H1 (cell line): ENCODE measurements at regions not wholly inside any gene's neighbourhood (a gene's known extent, or its start where the extent isn't known, plus 50 kb on each side); places are given as distances from the start of the nearest gene placed in this dataset.

Experiments used
- CTCF ChIA-PET: fragments of 300-600 bp; sonication (Branson Sonifier 250); formaldehyde crosslinking; loops from one replicate; lab custom pipeline; 2021; ENCODE audit not compliant: partially characterized antibody; lab: Charles Lee
- POLR2A ChIA-PET: fragments of 300-600 bp; sonication (Branson Sonifier 250); formaldehyde crosslinking; loops from one replicate; lab custom pipeline; 2021; ENCODE audit warnings: inconsistent platforms; ENCODE audit not compliant: partially characterized antibody; lab: Charles Lee
- DNase-seq, 2 experiments: peaks; one replicate each; pipeline versions ENCODE4 v3.0.0 to v3.0.0-alpha.2; 2010 to 2022; ENCODE audit warnings: low spot score in 2 of 2, low read depth in 1 of 2, mixed read lengths in 1 of 2
- FAIRE-seq: peaks from 2 replicates; lab custom pipeline; 2011; peaks lifted over from hg19 to GRCh38; lab: Jason Lieb, UNC
- H2AFZ ChIP-seq: 2 replicates; pipeline ENCODE4 v1.8.1; 2012; ENCODE audit warnings: low read length, inconsistent platforms
- H2AK5ac ChIP-seq: 2 replicates; pipeline ENCODE4 v1.6.1; 2013; ENCODE audit warnings: low read depth, low read length
- H2BK120ac ChIP-seq: replicated peaks from 2 replicates; pipeline ENCODE3; 2013; ENCODE audit warnings: low read depth, low read length, inconsistent platforms
- H2BK12ac ChIP-seq: 2 replicates; pipeline ENCODE4 v1.6.1; 2013; ENCODE audit warnings: low read depth, low read length
- H2BK15ac ChIP-seq: 2 replicates; pipeline ENCODE4 v1.6.1; 2013; ENCODE audit warnings: low read length
- H2BK20ac ChIP-seq: 2 replicates; pipeline ENCODE4 v1.6.1; 2013; ENCODE audit warnings: low read length
- H2BK5ac ChIP-seq: 2 replicates; pipeline ENCODE4 v1.6.1; 2013; ENCODE audit warnings: low read depth, low read length
- H3K14ac ChIP-seq: 2 replicates; pipeline ENCODE4 v1.6.1; 2013; ENCODE audit warnings: inconsistent platforms; ENCODE audit not compliant: insufficient read length
- H3K18ac ChIP-seq: 2 replicates; pipeline ENCODE4 v1.6.1; 2013; ENCODE audit warnings: low read length; ENCODE audit errors: extremely low read depth
- H3K23ac ChIP-seq: 2 replicates; pipeline ENCODE4 v1.6.1; 2013; ENCODE audit warnings: inconsistent platforms; ENCODE audit not compliant: insufficient read length
- H3K23me2 ChIP-seq: 2 replicates; pipeline ENCODE4 v1.6.1; 2013; ENCODE audit warnings: low read depth, low read length
- H3K27ac ChIP-seq: 2 replicates; pipeline ENCODE4 v1.6.1; 2011; ENCODE audit warnings: low read depth, low read length, inconsistent platforms
- H3K27me3 ChIP-seq, 4 experiments: replicated peaks in 1 of 4; 1 replicate in 1 of 4; 2 replicates in 3 of 4; pipeline versions ENCODE4 v1.6.1 to v1.8.1; 2011 to 2013; ENCODE audit warnings: low read length in 3 of 4, mild to moderate bottlenecking in 3 of 4, inconsistent platforms in 2 of 4, mixed read lengths in 2 of 4, moderate library complexity in 1 of 4; ENCODE audit not compliant: control insufficient read depth in 3 of 4, insufficient read depth in 3 of 4; ENCODE audit errors: extremely low read depth in 1 of 4
- H3K36me3 ChIP-seq, 4 experiments: 2 replicates each; pipeline versions ENCODE4 v1.6.1 to v1.8.1; 2011 to 2013; ENCODE audit warnings: mild to moderate bottlenecking in 4 of 4, low read length in 3 of 4, moderate library complexity in 2 of 4, control low read depth in 1 of 4, inconsistent platforms in 1 of 4; ENCODE audit not compliant: insufficient read depth in 4 of 4, control insufficient read depth in 2 of 4
- H3K4ac ChIP-seq: replicated peaks from 2 replicates; pipeline ENCODE3; 2013; ENCODE audit warnings: low read length, low read depth, mixed read lengths, inconsistent platforms; ENCODE audit not compliant: insufficient read length
- H3K4me1 ChIP-seq, 4 experiments: replicated peaks in 1 of 4; 1 replicate in 1 of 4; 2 replicates in 3 of 4; pipeline versions ENCODE4 v1.6.1 to v1.8.1; 2011 to 2013; ENCODE audit warnings: low read length in 3 of 4, inconsistent platforms in 2 of 4, mixed read lengths in 1 of 4; ENCODE audit not compliant: insufficient read depth in 4 of 4, control insufficient read depth in 3 of 4
- H3K4me2 ChIP-seq, 2 experiments: 2 replicates each; pipeline versions ENCODE4 v1.6.1 to v1.8.1; 2011 to 2013; ENCODE audit warnings: low read depth in 2 of 2, low read length in 2 of 2, control low read depth in 1 of 2, inconsistent platforms in 1 of 2, mild to moderate bottlenecking in 1 of 2; ENCODE audit not compliant: insufficient read depth in 1 of 2
- H3K4me3 ChIP-seq, 4 experiments: fragments of 200-600, 300-600 bp in 1 of 4; sonication (generic), shearing (Covaris generic), sonication (Bioruptor Twin) in 1 of 4; 2 replicates each; pipeline versions ENCODE4 v1.5.1 to v1.8.1; 2011 to 2016; ENCODE audit warnings: low read length in 4 of 4, low read depth in 3 of 4, control low read depth in 2 of 4, inconsistent platforms in 2 of 4, mild to moderate bottlenecking in 2 of 4, mixed read lengths in 1 of 4, moderate library complexity in 1 of 4; ENCODE audit not compliant: insufficient read depth in 2 of 4; ENCODE audit errors: extremely low read depth in 1 of 4
- H3K56ac ChIP-seq: replicated peaks from 2 replicates; pipeline ENCODE3; 2013; ENCODE audit warnings: low read depth, mild to moderate bottlenecking, mixed read lengths, low read length, inconsistent platforms; ENCODE audit not compliant: insufficient read length
- H3K79me1 ChIP-seq: 2 replicates; pipeline ENCODE4 v1.6.1; 2013; ENCODE audit warnings: low read depth, low read length, control low read depth
- H3K79me2 ChIP-seq, 2 experiments: 2 replicates each; pipeline versions ENCODE4 v1.6.1 to v1.8.1; 2012 to 2013; ENCODE audit warnings: low read length in 2 of 2, mild to moderate bottlenecking in 2 of 2, inconsistent platforms in 1 of 2; ENCODE audit not compliant: insufficient read depth in 2 of 2, control insufficient read depth in 1 of 2
- H3K9ac ChIP-seq, 4 experiments: replicated peaks in 1 of 4; 1 replicate in 1 of 4; 2 replicates in 3 of 4; pipeline versions ENCODE4 v1.6.1 to v1.8.1; 2011 to 2013; ENCODE audit warnings: low read depth in 3 of 4, low read length in 3 of 4, control low read depth in 2 of 4, mild to moderate bottlenecking in 2 of 4, moderate library complexity in 2 of 4, inconsistent platforms in 1 of 4; ENCODE audit errors: extremely low read depth in 1 of 4
- H3K9me3 ChIP-seq, 2 experiments: 2 replicates each; pipeline versions ENCODE4 v1.6.1 to v1.8.1; 2012 to 2013; ENCODE audit warnings: mild to moderate bottlenecking in 2 of 2, moderate library complexity in 2 of 2, control low read depth in 1 of 2, inconsistent platforms in 1 of 2, low read depth in 1 of 2, low read length in 1 of 2, mixed read lengths in 1 of 2; ENCODE audit not compliant: insufficient read depth in 2 of 2
- H4K20me1 ChIP-seq, 2 experiments: replicated peaks in 1 of 2; 2 replicates each; pipeline versions ENCODE3 to v1.8.1; 2011 to 2013; ENCODE audit warnings: inconsistent platforms in 2 of 2, low read length in 2 of 2, mild to moderate bottlenecking in 1 of 2; ENCODE audit not compliant: insufficient read depth in 2 of 2, control insufficient read depth in 1 of 2
- H4K5ac ChIP-seq: 2 replicates; pipeline ENCODE4 v1.6.1; 2013; ENCODE audit warnings: low read length, low read depth, mixed read lengths, inconsistent platforms; ENCODE audit not compliant: insufficient read length
- H4K8ac ChIP-seq: 2 replicates; pipeline ENCODE4 v1.8.0; 2013; ENCODE audit warnings: mild to moderate bottlenecking, moderate library complexity, low read length, inconsistent platforms; ENCODE audit not compliant: insufficient read depth; ENCODE audit errors: extremely low read depth
- H4K91ac ChIP-seq: replicated peaks from 2 replicates; pipeline ENCODE3; 2013; ENCODE audit warnings: low read length, mixed read lengths, inconsistent platforms; ENCODE audit not compliant: insufficient read length
- HDAC6 ChIP-seq: IDR thresholded peaks from one replicate; pipeline ENCODE4 v1.7.1; 2012; ENCODE audit warnings: low read depth, mild to moderate bottlenecking, inconsistent platforms, low read length, moderate library complexity
- POLR2A ChIP-seq, 2 experiments: IDR thresholded peaks; 1 replicate in 1 of 2; 2 replicates in 1 of 2; pipeline ENCODE4 v1.6.1; 2011; ENCODE audit warnings: low read depth in 2 of 2, low read length in 2 of 2, mild to moderate bottlenecking in 2 of 2; ENCODE audit errors: control extremely low read depth in 1 of 2
- SUZ12 ChIP-seq: fragments of 200-600 bp; sonication (generic); IDR thresholded peaks from 2 replicates; pipeline ENCODE4 v1.6.1; 2012; ENCODE audit warnings: mild to moderate bottlenecking, inconsistent platforms, low read length, moderate library complexity, mixed read lengths
- WGBS, 2 experiments: shearing (Covaris generic) in 1 of 2; methylation state at CpG; one replicate each; pipeline versions ENCODE4 v1.1.6 to v1.1.7; 2013 to 2015; ENCODE audit warnings: low lambda C conversion rate in 2 of 2, mixed read lengths in 2 of 2, inconsistent platforms in 1 of 2, low coverage in 1 of 2, missing lambda C conversion rate in 1 of 2; ENCODE audit not compliant: insufficient replicate concordance in 2 of 2, insufficient coverage in 1 of 2, insufficient read length in 1 of 2; ENCODE audit errors: extremely low coverage in 1 of 2, missing lambda C conversion rate in 1 of 2; 5-methylcytosine and 5-hydroxymethylcytosine counted together

GRCh38 chr3:168161696-168162095, 66.0 kb upstream of the GOLIM4 start:
- H2BK5ac ChIP-seq: no peak overlapping the region
- no peak for TF ChIP-seq HDAC6
- TF ChIP-seq SUZ12: no peak
- TF ChIP-seq POLR2A (IDR thresholded peaks at IDR 0.05; ENCODE audit: control extremely low read depth in 1 of 2, low read depth in 2 of 2, low read length in 2 of 2): no peak
- TF ChIP-seq, all 59 proteins: peak for 0
- Histone ChIP-seq H3K79me1 (no peaks in the 10 kb centered on the region), H3K9ac (no peak overlapping the region), H2BK20ac (no peak overlapping the region), H3K4me1 (no peaks in the 10 kb centered on the region; a peak in 2 of 7 replicates), H3K14ac (no peak overlapping the region), H4K5ac (no peak overlapping the region), H3K56ac (no peak overlapping the region), H4K91ac (no peak overlapping the region), H3K36me3 (no peaks in the 10 kb centered on the region), H2BK12ac (no peak overlapping the region), H2BK15ac (no peak overlapping the region), H2AK5ac (no peak overlapping the region), H3K18ac (no peak overlapping the region), H3K79me2 (no peaks in the 10 kb centered on the region), H3K9me3 (no peaks in the 10 kb centered on the region), H3K23me2 (no peaks in the 10 kb centered on the region), H2AFZ (no peak overlapping the region; the same call in 1 of the 2 replicates), H3K27me3 (no peaks in the 10 kb centered on the region), H4K8ac (no peak overlapping the region), H2BK120ac (no peak overlapping the region), H3K27ac (no peak overlapping the region), H3K4ac (no peak overlapping the region), H4K20me1 (no peaks in the 10 kb centered on the region), H3K4me3 (no peak overlapping the region), H3K23ac (no peak overlapping the region), H3K4me2 (no peak overlapping the region)
- 93% methylated on average over 4 of the region's 4 CpGs; no CpG with 5 or more reads in 1 of the 2 experiments for WGBS, 2 experiments
- POLR2A ChIA-PET: no interaction called here
- CTCF ChIA-PET: interaction anchor here (0.6 to 2.4 kb wide), 7 partner anchors 50 to 121 kb away, joined by 3 to 19 read pairs (median 4); no protein-coding TSS in a partner anchor
- no peak for FAIRE-seq
- DNase-seq: no peak
